ENCODE measurements at regions not wholly inside any gene's neighbourhood (a gene's known extent, or its start where the extent isn't known, plus 50 kb on each side); places are given as distances from the start of the nearest gene placed in this dataset.

DNA sequence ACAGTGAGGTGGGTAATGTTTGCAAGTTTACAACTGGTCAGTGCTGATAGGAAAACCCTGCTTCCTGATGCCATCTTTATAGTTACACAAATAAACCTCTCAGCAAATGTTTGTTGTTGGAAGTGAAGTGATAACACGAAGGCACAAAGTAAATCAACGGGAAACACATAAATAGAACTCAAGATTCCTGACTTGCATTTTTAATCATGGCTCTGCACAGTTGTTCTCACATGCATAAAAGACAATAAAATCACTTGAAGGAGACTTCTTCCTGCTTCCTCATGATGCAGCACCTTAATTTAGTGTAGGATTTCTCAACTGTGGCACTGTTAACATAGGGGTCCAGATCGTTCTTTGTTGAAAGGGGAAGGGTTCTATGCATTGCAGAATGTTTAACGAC lies 907.7 kb downstream of the RAB28 start:
- FAIRE-seq: no peak
- Histone ChIP-seq H3K27me3 (ENCODE audit: control insufficient read depth in 1 of 2, insufficient read depth in 2 of 2, low read length in 2 of 2) (no peaks in the 10 kb centered on the region; a peak in 1 of 5 replicates), H3K79me2 (ENCODE audit: insufficient read depth, low read length) (no peaks in the 10 kb centered on the region), H3K27ac (ENCODE audit: extremely low read length, insufficient read depth, low read length) (no peak overlapping the region), H3K9me3 (ENCODE audit: low read length) (peaks cover 5% of the 10 kb centered on the region; the same call in 1 of the 2 replicates), H3K4me1 (ENCODE audit: insufficient read depth, low read length) (no peaks in the 10 kb centered on the region), H3K4me3 (replicated peaks in 1 of 3; ENCODE audit: insufficient read depth in 1 of 3, low read depth in 2 of 3, low read length in 3 of 3) (no peak overlapping the region), H4K20me1 (ENCODE audit: insufficient read depth, low read length) (no peaks in the 10 kb centered on the region), H3K4me2 (ENCODE audit: low read depth, low read length) (no peak overlapping the region), H2AFZ (ENCODE audit: low read length) (no peak overlapping the region), H3K36me3 (replicated peaks in 1 of 2; ENCODE audit: control insufficient read depth in 1 of 2, insufficient read depth in 2 of 2, low read length in 2 of 2) (no peaks in the 10 kb centered on the region), H3K9ac (ENCODE audit: insufficient read depth, low read depth, low read length) (no peak overlapping the region)
- CTCF ChIA-PET (ENCODE audit: low intra/inter-chr PET ratio, low total read pairs): no interaction called here
- no TSS peak for BruUV-seq (replicated peaks)
- intact Hi-C loops (cut with micrococcal nuclease; ENCODE audit: unreplicated experiment) (no loop called here), in situ Hi-C loops (cut with HindIII; ENCODE audit: extremely low pct_ligation_motif_present, low pct_unique_long_range_greater_than_20kb) (no loop called here)
- POLR2A ChIA-PET: no interaction called here
- no peak for ATAC-seq
- DNase-seq (ENCODE audit: low spot score): no peak
- TF ChIP-seq, protein P1, sequence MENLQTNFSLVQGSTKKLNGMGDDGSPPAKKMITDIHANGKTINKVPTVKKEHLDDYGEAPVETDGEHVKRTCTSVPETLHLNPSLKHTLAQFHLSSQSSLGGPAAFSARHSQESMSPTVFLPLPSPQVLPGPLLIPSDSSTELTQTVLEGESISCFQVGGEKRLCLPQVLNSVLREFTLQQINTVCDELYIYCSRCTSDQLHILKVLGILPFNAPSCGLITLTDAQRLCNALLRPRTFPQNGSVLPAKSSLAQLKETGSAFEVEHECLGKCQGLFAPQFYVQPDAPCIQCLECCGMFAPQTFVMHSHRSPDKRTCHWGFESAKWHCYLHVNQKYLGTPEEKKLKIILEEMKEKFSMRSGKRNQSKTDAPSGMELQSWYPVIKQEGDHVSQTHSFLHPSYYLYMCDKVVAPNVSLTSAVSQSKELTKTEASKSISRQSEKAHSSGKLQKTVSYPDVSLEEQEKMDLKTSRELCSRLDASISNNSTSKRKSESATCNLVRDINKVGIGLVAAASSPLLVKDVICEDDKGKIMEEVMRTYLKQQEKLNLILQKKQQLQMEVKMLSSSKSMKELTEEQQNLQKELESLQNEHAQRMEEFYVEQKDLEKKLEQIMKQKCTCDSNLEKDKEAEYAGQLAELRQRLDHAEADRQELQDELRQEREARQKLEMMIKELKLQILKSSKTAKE (CRISPR knock-in tag; IDR thresholded peaks at IDR 0.05; ENCODE audit: borderline replicate concordance): no peak
- TF ChIP-seq NR2C2 (CRISPR knock-in tag; IDR thresholded peaks at IDR 0.05; ENCODE audit: borderline replicate concordance) (no peak), MXD3 (CRISPR knock-in tag; IDR thresholded peaks at IDR 0.05) (no peak), ZNF446 (CRISPR knock-in tag; IDR thresholded peaks at IDR 0.05) (no peak), ZGPAT (CRISPR knock-in tag; IDR thresholded peaks at IDR 0.05) (no peak)
- TF ChIP-seq, protein P2, sequence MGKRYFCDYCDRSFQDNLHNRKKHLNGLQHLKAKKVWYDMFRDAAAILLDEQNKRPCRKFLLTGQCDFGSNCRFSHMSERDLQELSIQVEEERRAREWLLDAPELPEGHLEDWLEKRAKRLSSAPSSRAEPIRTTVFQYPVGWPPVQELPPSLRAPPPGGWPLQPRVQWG (CRISPR knock-in tag; IDR thresholded peaks at IDR 0.05; ENCODE audit: borderline replicate concordance, low read depth): no peak
- 0% methylated on average over 4 of the region's 4 CpGs for WGBS (ENCODE audit: low lambda C conversion rate)

Data from HepG2 (cell line).